HCT116 (cell line): ENCODE measurements at regions not wholly inside any gene's neighbourhood (a gene's known extent, or its start where the extent isn't known, plus 50 kb on each side); places are given as distances from the start of the nearest gene placed in this dataset.

Experiments
- CEBPB ChIP-seq: IDR thresholded peaks from 2 replicates; pipeline ENCODE4 v1.6.1; 2012; ENCODE audit warnings: low read depth
- EGR1 ChIP-seq: IDR thresholded peaks from 2 replicates; pipeline ENCODE4 v1.6.1; 2012; ENCODE audit warnings: low read depth
- EZH2 ChIP-seq: fragments of 200-600 bp; sonication (generic); IDR thresholded peaks from 2 replicates; pipeline ENCODE4 v1.6.1; 2017; ENCODE audit warnings: antibody characterized with exemption, mixed run types
- JUND ChIP-seq: IDR thresholded peaks from 2 replicates; pipeline ENCODE4 v1.6.1; 2012
- POLR2A ChIP-seq: IDR thresholded peaks from 2 replicates; pipeline ENCODE4 v1.7.0; 2011; ENCODE audit warnings: borderline replicate concordance; ENCODE audit not compliant: insufficient read depth, insufficient read length; ENCODE audit errors: extremely low read depth
- POLR2AphosphoS5 ChIP-seq: IDR thresholded peaks from 2 replicates; pipeline ENCODE4 v1.6.1; 2011; ENCODE audit warnings: mild to moderate bottlenecking, low read depth, low read length, moderate library complexity
- SRF ChIP-seq: IDR thresholded peaks from 2 replicates; pipeline ENCODE4 v1.6.1; 2012; ENCODE audit warnings: low read depth
- YY1 ChIP-seq: IDR thresholded peaks from 2 replicates; pipeline ENCODE4 v1.6.1; 2011; ENCODE audit warnings: low read length, low read depth, moderate library complexity, mild to moderate bottlenecking; ENCODE audit not compliant: insufficient replicate concordance; ENCODE audit errors: extremely low read depth
- ZFX ChIP-seq: fragments of 450-650 bp; IDR thresholded peaks from 2 replicates; pipeline ENCODE4 v1.6.1; 2017
- ZNF274 ChIP-seq: fragments of 200-500 bp; sonication (Bioruptor generic); IDR thresholded peaks from 2 replicates; pipeline ENCODE4 v1.6.1; 2014; ENCODE audit warnings: mild to moderate bottlenecking, low read depth, low read length, inconsistent platforms
- TF ChIP-seq, protein P1 (sequence below), 3 experiments: fragments of 200-600 bp in 1 of 3; sonication (generic) in 1 of 3; IDR thresholded peaks in 2 of 3; conservative IDR thresholded peaks in 1 of 3; 2 replicates each; pipeline ENCODE4 v1.5.1; 2012 to 2017; ENCODE audit warnings: low read depth in 2 of 3, low read length in 2 of 3, antibody characterized with exemption in 1 of 3, borderline replicate concordance in 1 of 3, control low read depth in 1 of 3, mild to moderate bottlenecking in 1 of 3, mixed read lengths in 1 of 3, mixed run types in 1 of 3, moderate library complexity in 1 of 3; ENCODE audit not compliant: insufficient read depth in 1 of 3
- TF ChIP-seq, protein P2 (sequence below): IDR thresholded peaks from 2 replicates; pipeline ENCODE4 v1.6.1; 2011; ENCODE audit warnings: mild to moderate bottlenecking, low read length, moderate library complexity; ENCODE audit not compliant: insufficient replicate concordance; ENCODE audit errors: extremely low read depth
- TF ChIP-seq, protein P3 (sequence below): IDR thresholded peaks from 2 replicates; pipeline ENCODE4 v1.6.1; 2012; ENCODE audit warnings: low read depth
- TF ChIP-seq, protein P4 (sequence below): IDR thresholded peaks from 2 replicates; pipeline ENCODE4 v1.6.1; 2012

DNA sequence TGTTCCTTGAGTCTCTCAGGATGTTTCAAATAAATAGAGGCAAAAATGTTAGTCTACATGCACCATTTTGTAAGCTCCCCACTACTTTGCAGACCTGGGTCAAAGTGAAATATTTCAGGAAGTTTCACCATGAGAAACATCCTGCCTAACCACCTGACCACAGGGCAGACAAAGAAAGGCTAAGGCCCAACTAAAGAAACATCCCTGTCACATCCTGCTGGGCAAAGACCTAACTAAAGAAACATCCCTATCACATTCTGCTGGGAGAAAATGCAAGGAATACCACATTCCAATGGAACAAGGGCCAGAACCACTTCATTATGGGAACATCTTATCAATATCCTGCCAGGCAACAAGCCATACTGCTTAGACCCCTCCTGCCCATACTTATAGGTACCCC, 1303.4 kb downstream of the TECRL start:
- TF ChIP-seq POLR2AphosphoS5 (no peak), YY1 (no peak), JUND (no peak), ZFX (no peak), EGR1 (no peak), POLR2A (no peak), CEBPB (no peak), ZNF274 (no peak), SRF (no peak), EZH2 (no peak)
- TF ChIP-seq, protein P1, sequence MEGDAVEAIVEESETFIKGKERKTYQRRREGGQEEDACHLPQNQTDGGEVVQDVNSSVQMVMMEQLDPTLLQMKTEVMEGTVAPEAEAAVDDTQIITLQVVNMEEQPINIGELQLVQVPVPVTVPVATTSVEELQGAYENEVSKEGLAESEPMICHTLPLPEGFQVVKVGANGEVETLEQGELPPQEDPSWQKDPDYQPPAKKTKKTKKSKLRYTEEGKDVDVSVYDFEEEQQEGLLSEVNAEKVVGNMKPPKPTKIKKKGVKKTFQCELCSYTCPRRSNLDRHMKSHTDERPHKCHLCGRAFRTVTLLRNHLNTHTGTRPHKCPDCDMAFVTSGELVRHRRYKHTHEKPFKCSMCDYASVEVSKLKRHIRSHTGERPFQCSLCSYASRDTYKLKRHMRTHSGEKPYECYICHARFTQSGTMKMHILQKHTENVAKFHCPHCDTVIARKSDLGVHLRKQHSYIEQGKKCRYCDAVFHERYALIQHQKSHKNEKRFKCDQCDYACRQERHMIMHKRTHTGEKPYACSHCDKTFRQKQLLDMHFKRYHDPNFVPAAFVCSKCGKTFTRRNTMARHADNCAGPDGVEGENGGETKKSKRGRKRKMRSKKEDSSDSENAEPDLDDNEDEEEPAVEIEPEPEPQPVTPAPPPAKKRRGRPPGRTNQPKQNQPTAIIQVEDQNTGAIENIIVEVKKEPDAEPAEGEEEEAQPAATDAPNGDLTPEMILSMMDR (IDR thresholded peaks at IDR 0.05 in 2 of 3, conservative IDR thresholded peaks at IDR 0.05 in 1 of 3; ENCODE audit: borderline replicate concordance in 1 of 3, insufficient read depth in 1 of 3, low read depth in 2 of 3, low read length in 2 of 3), result no peak
- TF ChIP-seq, protein P2, sequence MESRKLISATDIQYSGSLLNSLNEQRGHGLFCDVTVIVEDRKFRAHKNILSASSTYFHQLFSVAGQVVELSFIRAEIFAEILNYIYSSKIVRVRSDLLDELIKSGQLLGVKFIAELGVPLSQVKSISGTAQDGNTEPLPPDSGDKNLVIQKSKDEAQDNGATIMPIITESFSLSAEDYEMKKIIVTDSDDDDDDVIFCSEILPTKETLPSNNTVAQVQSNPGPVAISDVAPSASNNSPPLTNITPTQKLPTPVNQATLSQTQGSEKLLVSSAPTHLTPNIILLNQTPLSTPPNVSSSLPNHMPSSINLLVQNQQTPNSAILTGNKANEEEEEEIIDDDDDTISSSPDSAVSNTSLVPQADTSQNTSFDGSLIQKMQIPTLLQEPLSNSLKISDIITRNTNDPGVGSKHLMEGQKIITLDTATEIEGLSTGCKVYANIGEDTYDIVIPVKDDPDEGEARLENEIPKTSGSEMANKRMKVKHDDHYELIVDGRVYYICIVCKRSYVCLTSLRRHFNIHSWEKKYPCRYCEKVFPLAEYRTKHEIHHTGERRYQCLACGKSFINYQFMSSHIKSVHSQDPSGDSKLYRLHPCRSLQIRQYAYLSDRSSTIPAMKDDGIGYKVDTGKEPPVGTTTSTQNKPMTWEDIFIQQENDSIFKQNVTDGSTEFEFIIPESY, result no peak
- TF ChIP-seq, protein P3, sequence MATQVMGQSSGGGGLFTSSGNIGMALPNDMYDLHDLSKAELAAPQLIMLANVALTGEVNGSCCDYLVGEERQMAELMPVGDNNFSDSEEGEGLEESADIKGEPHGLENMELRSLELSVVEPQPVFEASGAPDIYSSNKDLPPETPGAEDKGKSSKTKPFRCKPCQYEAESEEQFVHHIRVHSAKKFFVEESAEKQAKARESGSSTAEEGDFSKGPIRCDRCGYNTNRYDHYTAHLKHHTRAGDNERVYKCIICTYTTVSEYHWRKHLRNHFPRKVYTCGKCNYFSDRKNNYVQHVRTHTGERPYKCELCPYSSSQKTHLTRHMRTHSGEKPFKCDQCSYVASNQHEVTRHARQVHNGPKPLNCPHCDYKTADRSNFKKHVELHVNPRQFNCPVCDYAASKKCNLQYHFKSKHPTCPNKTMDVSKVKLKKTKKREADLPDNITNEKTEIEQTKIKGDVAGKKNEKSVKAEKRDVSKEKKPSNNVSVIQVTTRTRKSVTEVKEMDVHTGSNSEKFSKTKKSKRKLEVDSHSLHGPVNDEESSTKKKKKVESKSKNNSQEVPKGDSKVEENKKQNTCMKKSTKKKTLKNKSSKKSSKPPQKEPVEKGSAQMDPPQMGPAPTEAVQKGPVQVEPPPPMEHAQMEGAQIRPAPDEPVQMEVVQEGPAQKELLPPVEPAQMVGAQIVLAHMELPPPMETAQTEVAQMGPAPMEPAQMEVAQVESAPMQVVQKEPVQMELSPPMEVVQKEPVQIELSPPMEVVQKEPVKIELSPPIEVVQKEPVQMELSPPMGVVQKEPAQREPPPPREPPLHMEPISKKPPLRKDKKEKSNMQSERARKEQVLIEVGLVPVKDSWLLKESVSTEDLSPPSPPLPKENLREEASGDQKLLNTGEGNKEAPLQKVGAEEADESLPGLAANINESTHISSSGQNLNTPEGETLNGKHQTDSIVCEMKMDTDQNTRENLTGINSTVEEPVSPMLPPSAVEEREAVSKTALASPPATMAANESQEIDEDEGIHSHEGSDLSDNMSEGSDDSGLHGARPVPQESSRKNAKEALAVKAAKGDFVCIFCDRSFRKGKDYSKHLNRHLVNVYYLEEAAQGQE, result no peak
- TF ChIP-seq, protein P4, sequence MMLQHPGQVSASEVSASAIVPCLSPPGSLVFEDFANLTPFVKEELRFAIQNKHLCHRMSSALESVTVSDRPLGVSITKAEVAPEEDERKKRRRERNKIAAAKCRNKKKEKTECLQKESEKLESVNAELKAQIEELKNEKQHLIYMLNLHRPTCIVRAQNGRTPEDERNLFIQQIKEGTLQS, result no peak
